Prostate gland (tissue), 2 donors: ENCODE measurements at regions not wholly inside any gene's neighbourhood (a gene's known extent, or its start where the extent isn't known, plus 50 kb on each side); places are given as distances from the start of the nearest gene placed in this dataset.

Experiments
- DNase-seq: peaks from one replicate; pipeline ENCODE4 v3.0.0-alpha.2; 2019; ENCODE audit warnings: low spot score
- H3K27ac ChIP-seq, 2 donors: fragments of 200-600 bp; sonication (generic); 2 replicates each; pipeline ENCODE4 v1.5.1; 2017 to 2019
- H3K27me3 ChIP-seq: fragments of 200-600 bp; sonication (generic); replicated peaks from 2 replicates; pipeline ENCODE4 v1.5.1; 2019; ENCODE audit not compliant: insufficient read depth
- H3K36me3 ChIP-seq, 2 donors: fragments of 200-600 bp; sonication (generic); 1 replicate in 1 of 2; 2 replicates in 1 of 2; pipeline versions ENCODE4 v1.5.1 to v1.8.1; 2017 to 2019
- H3K4me1 ChIP-seq: fragments of 200-600 bp; sonication (generic); replicated peaks from 2 replicates; pipeline ENCODE4 v1.5.1; 2019
- H3K4me3 ChIP-seq, 2 donors: fragments of 200-600 bp; sonication (generic); 2 replicates each; pipeline ENCODE4 v1.5.1; 2017 to 2019
- H3K9me3 ChIP-seq: fragments of 200-600 bp; sonication (generic); 2 replicates; pipeline ENCODE4 v1.5.1; 2017
- POLR2A ChIP-seq: fragments of 450-650 bp; IDR thresholded peaks from one replicate; pipeline ENCODE4 v1.6.1; 2016; ENCODE audit warnings: antibody characterized with exemption, mild to moderate bottlenecking
- POLR2AphosphoS5 ChIP-seq: sonication (generic); formaldehyde crosslinking; IDR thresholded peaks from one replicate; pipeline ENCODE4 v1.6.1; 2017; ENCODE audit warnings: antibody characterized with exemption
- WGBS: methylation state at CpG from one replicate; pipeline ENCODE4 v1.1.5; 2018; 5-methylcytosine and 5-hydroxymethylcytosine counted together
- intact Hi-C: fragments of 100-400 bp; cut with DNase I; formaldehyde crosslinking; loops from one replicate; pipeline ENCODE4 v1.14.2; 2022
- TF ChIP-seq, protein P1 (sequence below), 4 experiments: fragments of 200-600 bp in 2 of 4; fragments of 450-650 bp in 2 of 4; sonication (generic) in 2 of 4; IDR thresholded peaks; 1 replicate in 3 of 4; 2 replicates in 1 of 4; pipeline ENCODE4 v1.5.1; 2016 to 2019; ENCODE audit warnings: antibody characterized with exemption in 4 of 4, mild to moderate bottlenecking in 2 of 4, moderate library complexity in 2 of 4

DNA sequence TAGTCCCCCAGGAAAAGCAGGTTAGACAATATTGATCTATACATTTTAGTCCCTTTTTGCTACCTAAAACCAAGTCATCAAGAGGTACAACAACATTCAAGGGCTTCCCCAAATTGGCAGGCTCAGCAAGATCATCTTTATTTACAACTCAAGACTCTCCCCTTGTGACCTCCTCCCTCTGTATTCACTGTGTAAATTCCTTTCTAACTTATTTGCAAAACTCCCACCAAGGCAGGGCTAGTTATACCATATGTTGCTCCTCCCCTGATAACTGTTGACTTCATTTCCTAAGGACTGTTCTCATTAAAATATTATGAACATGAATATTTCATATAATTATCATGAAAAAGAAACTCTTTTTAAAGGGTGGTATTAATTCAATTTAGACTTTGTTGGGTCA is 275.6 kb downstream of the DTHD1 start:
- no peak overlapping the region for H3K27ac ChIP-seq
- no peaks in the 10 kb centered on the region for H3K4me1 ChIP-seq
- no peak overlapping the region for H3K4me3 ChIP-seq
- TF ChIP-seq, protein P1, sequence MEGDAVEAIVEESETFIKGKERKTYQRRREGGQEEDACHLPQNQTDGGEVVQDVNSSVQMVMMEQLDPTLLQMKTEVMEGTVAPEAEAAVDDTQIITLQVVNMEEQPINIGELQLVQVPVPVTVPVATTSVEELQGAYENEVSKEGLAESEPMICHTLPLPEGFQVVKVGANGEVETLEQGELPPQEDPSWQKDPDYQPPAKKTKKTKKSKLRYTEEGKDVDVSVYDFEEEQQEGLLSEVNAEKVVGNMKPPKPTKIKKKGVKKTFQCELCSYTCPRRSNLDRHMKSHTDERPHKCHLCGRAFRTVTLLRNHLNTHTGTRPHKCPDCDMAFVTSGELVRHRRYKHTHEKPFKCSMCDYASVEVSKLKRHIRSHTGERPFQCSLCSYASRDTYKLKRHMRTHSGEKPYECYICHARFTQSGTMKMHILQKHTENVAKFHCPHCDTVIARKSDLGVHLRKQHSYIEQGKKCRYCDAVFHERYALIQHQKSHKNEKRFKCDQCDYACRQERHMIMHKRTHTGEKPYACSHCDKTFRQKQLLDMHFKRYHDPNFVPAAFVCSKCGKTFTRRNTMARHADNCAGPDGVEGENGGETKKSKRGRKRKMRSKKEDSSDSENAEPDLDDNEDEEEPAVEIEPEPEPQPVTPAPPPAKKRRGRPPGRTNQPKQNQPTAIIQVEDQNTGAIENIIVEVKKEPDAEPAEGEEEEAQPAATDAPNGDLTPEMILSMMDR (IDR thresholded peaks at IDR 0.05) = no peak
- TF ChIP-seq POLR2AphosphoS5 = no peak
- no peak for TF ChIP-seq POLR2A
- intact Hi-C loops = no loop called here
- DNase-seq = no peak
- H3K9me3 ChIP-seq = no peaks in the 10 kb centered on the region
- H3K27me3 ChIP-seq = no peaks in the 10 kb centered on the region
- H3K36me3 ChIP-seq = no peaks in the 10 kb centered on the region

DNA sequence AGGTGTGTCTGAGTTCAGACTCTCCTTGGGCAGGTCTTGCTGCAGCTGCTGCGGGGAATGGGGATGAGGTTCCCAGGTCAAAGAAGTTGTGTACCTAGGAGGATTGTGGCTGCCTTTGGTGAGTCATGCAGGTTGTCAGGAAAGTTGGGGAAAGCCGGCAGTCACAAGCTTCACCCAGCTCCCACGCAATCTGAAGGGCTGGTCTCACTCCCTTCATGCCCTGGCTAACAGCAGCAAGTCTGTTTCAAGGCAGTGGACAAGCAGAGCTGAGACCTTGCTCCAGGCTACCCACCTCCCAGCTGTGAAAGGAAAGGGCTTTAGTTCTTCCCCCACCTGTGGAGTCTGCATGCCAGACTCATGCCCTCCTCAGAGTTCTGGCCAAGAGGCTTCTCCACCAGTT is 287.2 kb downstream of the DTHD1 start:
- Histone ChIP-seq H3K4me3 (no peak overlapping the region), H3K9me3 (no peaks in the 10 kb centered on the region), H3K36me3 (no peaks in the 10 kb centered on the region), H3K4me1 (no peaks in the 10 kb centered on the region), H3K27ac (no peak overlapping the region), H3K27me3 (no peaks in the 10 kb centered on the region)
- TF ChIP-seq POLR2A (no peak), POLR2AphosphoS5 (no peak)
- TF ChIP-seq, protein P1 (IDR thresholded peaks at IDR 0.05) = no peak
- no peak for DNase-seq
- WGBS = 73% methylated on average over 3 of the region's 3 CpGs
- intact Hi-C loops = no loop called here

DNA sequence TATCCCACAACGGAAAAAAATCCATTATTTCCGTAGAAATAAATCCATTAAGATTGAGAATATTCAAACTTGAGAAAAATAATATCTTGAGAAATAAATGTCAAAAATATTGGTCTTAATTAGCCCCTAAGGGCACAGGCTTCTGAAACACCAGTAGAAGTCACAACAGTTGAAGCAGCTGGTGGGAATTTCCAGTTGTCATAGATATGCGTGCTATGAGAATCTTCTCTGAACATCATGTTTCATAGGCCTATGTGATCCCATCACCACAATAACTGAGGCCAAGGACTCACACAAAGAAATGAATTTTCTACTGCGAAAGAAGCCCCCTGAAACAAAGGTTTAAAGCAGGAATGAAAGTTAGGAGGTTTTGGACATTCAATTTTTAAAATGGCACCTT is 292.0 kb downstream of the DTHD1 start:
- TF ChIP-seq POLR2A = no peak
- no peak for TF ChIP-seq POLR2AphosphoS5
- TF ChIP-seq, protein P1 (IDR thresholded peaks at IDR 0.05) = no peak
- no peak overlapping the region for H3K4me3 ChIP-seq
- no peaks in the 10 kb centered on the region for H3K9me3 ChIP-seq
- H3K36me3 ChIP-seq = no peaks in the 10 kb centered on the region
- 91% methylated on average over 4 of the region's 4 CpGs for WGBS
- H3K27me3 ChIP-seq = no peaks in the 10 kb centered on the region
- DNase-seq = no peak
- no peak overlapping the region for H3K27ac ChIP-seq
- no peaks in the 10 kb centered on the region for H3K4me1 ChIP-seq
- intact Hi-C loops = no loop called here

DNA sequence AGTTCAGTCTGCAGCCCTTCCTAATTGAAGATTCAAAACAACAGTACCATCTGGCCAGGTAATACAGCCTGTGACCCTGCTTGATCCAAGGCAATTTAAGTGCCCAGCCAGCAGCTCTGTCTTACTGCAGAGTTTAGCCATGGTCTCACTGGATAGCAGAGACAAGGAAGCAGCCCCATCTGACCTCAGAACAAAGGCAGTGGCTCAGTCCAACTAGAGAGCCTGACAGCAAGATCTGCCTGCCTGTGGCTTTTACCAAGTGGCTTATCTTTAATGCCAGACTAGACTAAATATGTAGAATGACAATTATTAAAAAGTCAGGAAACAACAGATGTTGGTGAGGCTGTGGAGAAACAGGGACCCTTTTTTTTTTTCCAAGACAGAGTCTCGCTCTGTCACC is 293.4 kb downstream of the DTHD1 start:
- H3K36me3 ChIP-seq = no peaks in the 10 kb centered on the region
- H3K4me1 ChIP-seq = no peaks in the 10 kb centered on the region
- TF ChIP-seq POLR2AphosphoS5 (no peak), POLR2A (no peak)
- TF ChIP-seq, protein P1 (IDR thresholded peaks at IDR 0.05) = no peak
- H3K27ac ChIP-seq = no peak overlapping the region
- H3K9me3 ChIP-seq = no peaks in the 10 kb centered on the region
- no peak for DNase-seq
- no peaks in the 10 kb centered on the region for H3K27me3 ChIP-seq
- no peak overlapping the region for H3K4me3 ChIP-seq
- 97% methylated on average over 1 of the region's 1 CpG for WGBS
- intact Hi-C loops = no loop called here

DNA sequence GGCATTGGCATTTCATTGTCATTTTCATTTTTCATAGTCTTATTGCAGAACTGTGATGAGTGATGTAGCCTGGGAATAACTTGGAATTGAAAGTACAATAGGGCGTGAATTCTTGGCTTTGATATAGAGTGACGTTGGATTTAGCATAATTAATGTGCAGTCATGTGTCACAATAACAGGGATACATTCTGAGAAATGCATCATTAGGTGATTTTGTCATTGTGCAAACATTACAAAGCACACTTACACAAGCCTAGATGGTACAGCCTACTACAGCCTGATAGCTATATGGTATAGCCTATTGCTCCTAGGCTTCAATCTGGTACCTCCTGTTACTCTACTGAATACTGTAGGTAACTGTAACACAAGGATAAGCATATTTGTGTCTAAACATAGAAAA is 300.8 kb downstream of the DTHD1 start:
- no peaks in the 10 kb centered on the region for H3K36me3 ChIP-seq
- WGBS = 88% methylated on average over 2 of the region's 2 CpGs
- H3K4me3 ChIP-seq = no peak overlapping the region
- no peak for TF ChIP-seq POLR2A
- TF ChIP-seq, protein P1 (IDR thresholded peaks at IDR 0.05) = no peak
- no peak for TF ChIP-seq POLR2AphosphoS5
- H3K27me3 ChIP-seq = no peaks in the 10 kb centered on the region
- intact Hi-C loops = no loop called here
- no peaks in the 10 kb centered on the region for H3K9me3 ChIP-seq
- H3K4me1 ChIP-seq = no peaks in the 10 kb centered on the region
- H3K27ac ChIP-seq = no peak overlapping the region
- DNase-seq = no peak
